ENCODE measurements at regions not wholly inside any gene's neighbourhood (a gene's known extent, or its start where the extent isn't known, plus 50 kb on each side); places are given as distances from the start of the nearest gene placed in this dataset.

- 43% methylated on average over 7 of the region's 7 CpGs for WGBS (ENCODE audit: low lambda C conversion rate, missing lambda C conversion rate)
- Histone ChIP-seq H3K79me2 (no peaks in the 10 kb centered on the region), H3K9me3 (ENCODE audit: low read depth) (no peaks in the 10 kb centered on the region), H3K4me2 (peak overlapping the region; percentile 23), H3K4me3 (no peak overlapping the region), H3K27me3 (no peaks in the 10 kb centered on the region), H3K4me1 (ENCODE audit: insufficient read depth) (peaks cover 3% of the 10 kb centered on the region), H2AFZ (no peak overlapping the region), H3K27ac (no peak overlapping the region), H3K9me2 (replicated peaks; ENCODE audit: insufficient read depth) (no peaks in the 10 kb centered on the region), H3K36me3 (replicated peaks; ENCODE audit: insufficient read depth, low read depth) (no peaks in the 10 kb centered on the region), H4K20me1 (ENCODE audit: insufficient read depth, poor library complexity, severe bottlenecking) (no peaks in the 10 kb centered on the region)
- TF ChIP-seq EZH2 (IDR thresholded peaks at IDR 0.05; ENCODE audit: borderline replicate concordance) (no peak), EZH2phosphoT487 (IDR thresholded peaks at IDR 0.05; ENCODE audit: low read depth, severe bottlenecking, unreplicated experiment) (no peak)
- TF ChIP-seq, protein P1, sequence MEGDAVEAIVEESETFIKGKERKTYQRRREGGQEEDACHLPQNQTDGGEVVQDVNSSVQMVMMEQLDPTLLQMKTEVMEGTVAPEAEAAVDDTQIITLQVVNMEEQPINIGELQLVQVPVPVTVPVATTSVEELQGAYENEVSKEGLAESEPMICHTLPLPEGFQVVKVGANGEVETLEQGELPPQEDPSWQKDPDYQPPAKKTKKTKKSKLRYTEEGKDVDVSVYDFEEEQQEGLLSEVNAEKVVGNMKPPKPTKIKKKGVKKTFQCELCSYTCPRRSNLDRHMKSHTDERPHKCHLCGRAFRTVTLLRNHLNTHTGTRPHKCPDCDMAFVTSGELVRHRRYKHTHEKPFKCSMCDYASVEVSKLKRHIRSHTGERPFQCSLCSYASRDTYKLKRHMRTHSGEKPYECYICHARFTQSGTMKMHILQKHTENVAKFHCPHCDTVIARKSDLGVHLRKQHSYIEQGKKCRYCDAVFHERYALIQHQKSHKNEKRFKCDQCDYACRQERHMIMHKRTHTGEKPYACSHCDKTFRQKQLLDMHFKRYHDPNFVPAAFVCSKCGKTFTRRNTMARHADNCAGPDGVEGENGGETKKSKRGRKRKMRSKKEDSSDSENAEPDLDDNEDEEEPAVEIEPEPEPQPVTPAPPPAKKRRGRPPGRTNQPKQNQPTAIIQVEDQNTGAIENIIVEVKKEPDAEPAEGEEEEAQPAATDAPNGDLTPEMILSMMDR (IDR thresholded peaks at IDR 0.05; ENCODE audit: poor library complexity), result no peak
- DNase-seq (ENCODE audit: low spot score), result no peak
These were observed 118.1 kb upstream of the ZNF521 start for GRCh38 chr18:25470062-25470461.

GRCh38 chr18:25469489-25469888 is 117.5 kb upstream of the ZNF521 start:
- WGBS (ENCODE audit: low lambda C conversion rate, missing lambda C conversion rate), result 55% methylated on average over 2 of the region's 2 CpGs

DNA sequence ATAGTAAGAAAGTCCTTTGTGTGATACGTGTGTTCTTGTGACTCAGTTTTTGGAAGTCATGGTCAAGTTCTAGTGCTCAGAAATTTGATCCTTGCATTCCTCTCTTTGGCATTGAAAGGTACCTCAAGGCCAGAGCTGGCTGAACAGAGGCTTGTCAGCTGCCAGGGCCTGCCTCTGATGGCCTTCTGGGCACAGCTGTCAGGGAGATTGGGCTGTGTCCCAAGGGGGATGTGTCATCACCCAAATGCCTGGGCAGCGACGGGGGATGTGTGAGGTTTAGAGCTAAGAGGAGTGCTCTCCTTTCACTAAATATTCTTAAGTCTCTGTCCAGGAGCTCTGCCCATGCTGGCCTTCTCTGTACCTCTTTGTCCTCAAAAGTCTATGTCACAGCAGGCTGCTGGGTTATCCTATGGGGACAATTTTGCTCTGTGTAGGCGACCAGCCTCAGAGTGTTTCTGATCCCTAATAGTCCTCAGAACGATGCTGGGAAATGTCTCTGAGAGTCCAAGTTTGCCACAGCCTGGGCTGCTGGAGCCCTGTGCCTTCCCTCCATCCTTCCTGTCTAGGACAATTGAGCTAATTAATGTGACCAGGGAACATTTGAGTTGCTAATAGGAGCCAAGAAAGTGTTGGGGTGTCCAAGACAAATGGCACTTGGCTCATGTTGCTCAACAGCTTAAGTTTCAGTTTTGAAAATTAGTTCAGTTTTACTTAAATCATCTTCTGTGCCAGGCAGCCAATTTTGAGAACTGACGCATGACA is 115.4 kb upstream of the ZNF521 start:
- Histone ChIP-seq H3K79me2 (no peaks in the 10 kb centered on the region), H2AFZ (no peak overlapping the region), H3K36me3 (replicated peaks; ENCODE audit: insufficient read depth, low read depth) (no peaks in the 10 kb centered on the region), H4K20me1 (ENCODE audit: insufficient read depth, poor library complexity, severe bottlenecking) (no peaks in the 10 kb centered on the region), H3K4me3 (no peak overlapping the region), H3K27ac (no peak overlapping the region), H3K4me2 (no peak overlapping the region), H3K4me1 (ENCODE audit: insufficient read depth) (peaks cover 3% of the 10 kb centered on the region), H3K27me3 (no peaks in the 10 kb centered on the region), H3K9me2 (replicated peaks; ENCODE audit: insufficient read depth) (no peaks in the 10 kb centered on the region), H3K9me3 (ENCODE audit: low read depth) (no peaks in the 10 kb centered on the region)
- WGBS (ENCODE audit: low lambda C conversion rate, missing lambda C conversion rate), result 79% methylated on average over 6 of the region's 6 CpGs
- DNase-seq (ENCODE audit: low spot score), result no peak
- TF ChIP-seq EZH2phosphoT487 (IDR thresholded peaks at IDR 0.05; ENCODE audit: low read depth, severe bottlenecking, unreplicated experiment) (no peak), EZH2 (IDR thresholded peaks at IDR 0.05; ENCODE audit: borderline replicate concordance) (no peak)
- TF ChIP-seq, protein P1 (IDR thresholded peaks at IDR 0.05; ENCODE audit: poor library complexity), result no peak

More at GRCh38 chr18:25469489-25469888, 117.5 kb upstream of the ZNF521 start:
- peak overlapping the region; percentile 23 for H3K4me2 ChIP-seq
- TF ChIP-seq EZH2 (IDR thresholded peaks at IDR 0.05; ENCODE audit: borderline replicate concordance), result no peak
- TF ChIP-seq, protein P1 (IDR thresholded peaks at IDR 0.05; ENCODE audit: poor library complexity), result no peak
- TF ChIP-seq EZH2phosphoT487 (IDR thresholded peaks at IDR 0.05; ENCODE audit: low read depth, severe bottlenecking, unreplicated experiment), result no peak
- no peak overlapping the region for H3K4me3 ChIP-seq
- H3K9me2 ChIP-seq (replicated peaks; ENCODE audit: insufficient read depth), result no peaks in the 10 kb centered on the region
- H3K4me1 ChIP-seq (ENCODE audit: insufficient read depth), result peaks cover 3% of the 10 kb centered on the region
- H3K36me3 ChIP-seq (replicated peaks; ENCODE audit: insufficient read depth, low read depth), result no peaks in the 10 kb centered on the region
- H2AFZ ChIP-seq, result no peak overlapping the region
- no peaks in the 10 kb centered on the region for H3K79me2 ChIP-seq
- DNase-seq (ENCODE audit: low spot score), result no peak
- no peaks in the 10 kb centered on the region for H3K9me3 ChIP-seq (ENCODE audit: low read depth)
- H3K27me3 ChIP-seq, result no peaks in the 10 kb centered on the region
- H4K20me1 ChIP-seq (ENCODE audit: insufficient read depth, poor library complexity, severe bottlenecking), result no peaks in the 10 kb centered on the region
- H3K27ac ChIP-seq, result no peak overlapping the region
